HG03175 (cell line): ENCODE measurements at regions not wholly inside any gene's neighbourhood (a gene's known extent, or its start where the extent isn't known, plus 50 kb on each side); places are given as distances from the start of the nearest gene placed in this dataset.
"Not testable (repeated sequence)": the region's sequence is repeated elsewhere in the genome, so short reads cannot be mapped to it uniquely, and the experiment has no call there.

Experiments
- ATAC-seq: cut with Tn5 transposase; IDR thresholded peaks from one replicate; pipeline ENCODE4 v1.9.1; 2021; ENCODE audit warnings: mild to moderate bottlenecking, moderate library complexity; ENCODE audit not compliant: unreplicated experiment

GRCh38 chr7:114084472-114085312, 165.9 kb upstream of the PPP1R3A start:
- ATAC-seq = no peak

GRCh38 chr7:114084002-114084471, 165.2 kb upstream of the PPP1R3A start:
- ATAC-seq = no peak

GRCh38 chr7:114083166-114084001, 164.6 kb upstream of the PPP1R3A start:
- ATAC-seq = no peak

- no peak for ATAC-seq
Observed at GRCh38 chr7:114082642-114083165, 163.9 kb upstream of the PPP1R3A start.

- no peak for ATAC-seq
Observed at GRCh38 chr7:114081606-114082425, 163.0 kb upstream of the PPP1R3A start.

GRCh38 chr7:114077158-114077524, 158.3 kb upstream of the PPP1R3A start:
- ATAC-seq = not testable (repeated sequence)

GRCh38 chr7:114076392-114077157, 157.8 kb upstream of the PPP1R3A start:
- not testable (repeated sequence) for ATAC-seq

GRCh38 chr7:114073701-114074100, 154.9 kb upstream of the PPP1R3A start:
- no peak for ATAC-seq

GRCh38 chr7:114070246-114070645, 151.4 kb upstream of the PPP1R3A start:
- ATAC-seq = no peak

GRCh38 chr7:114062810-114063209, 144.0 kb upstream of the PPP1R3A start:
- ATAC-seq = no peak

- peak; percentile 92 for ATAC-seq
Observed at GRCh38 chr7:114051871-114052331, 133.1 kb upstream of the PPP1R3A start.

GRCh38 chr7:114050571-114050970, 131.8 kb upstream of the PPP1R3A start:
- ATAC-seq = no peak

GRCh38 chr7:114048386-114049235, 129.8 kb upstream of the PPP1R3A start:
- ATAC-seq = peak; percentile 29

- no peak for ATAC-seq
Observed at GRCh38 chr7:114047889-114048288, 129.1 kb upstream of the PPP1R3A start.

GRCh38 chr7:114033475-114033874, 114.7 kb upstream of the PPP1R3A start:
- no peak for ATAC-seq

GRCh38 chr7:114026486-114027089, 107.8 kb upstream of the PPP1R3A start:
- ATAC-seq = peak; percentile 82

GRCh38 chr7:114021135-114021534, 102.3 kb upstream of the PPP1R3A start:
- no peak for ATAC-seq

- ATAC-seq = no peak
Observed at GRCh38 chr7:114008696-114009095, 89.9 kb upstream of the PPP1R3A start.
